T-cell (primary cell): ENCODE measurements at regions not wholly inside any gene's neighbourhood (a gene's known extent, or its start where the extent isn't known, plus 50 kb on each side); places are given as distances from the start of the nearest gene placed in this dataset.

Experiments used
- ATAC-seq, 4 experiments: fragments of 200-7000 bp in 3 of 4; fragments of 150-1000 bp in 1 of 4; cut with Tn5 transposase; replicated peaks in 1 of 4; 1 replicate in 3 of 4; 2 replicates in 1 of 4; pipeline ENCODE4 v1.10.0; 2021; ENCODE audit warnings: moderate library complexity in 3 of 4, mild to moderate bottlenecking in 2 of 4, moderate number of reproducible peaks in 1 of 4
- CTCF ChIA-PET, 2 donors: fragments of 300-600 bp; sonication (Branson Sonifier 250); formaldehyde crosslinking; loops; one replicate each; lab custom pipeline; 2022; ENCODE audit warnings: antibody characterized with exemption in 2 of 2; lab: Charles Lee
- POLR2A ChIA-PET, 2 donors: fragments of 300-600 bp; sonication (Branson Sonifier 250); formaldehyde crosslinking; loops; one replicate each; lab custom pipeline; 2022; ENCODE audit warnings: antibody characterized with exemption in 2 of 2; lab: Charles Lee
- DNase-seq, 35 experiments: peaks; one replicate each; pipeline versions ENCODE4 v3.0.0 to v3.0.0-alpha.2; 2013 to 2023
- H3K27ac ChIP-seq: one replicate; pipeline ENCODE4 v1.5.1; 2013; ENCODE audit warnings: low read length
- H3K27me3 ChIP-seq, 2 experiments: replicated peaks in 1 of 2; 1 replicate in 1 of 2; 2 replicates in 1 of 2; pipeline versions ENCODE4 v1.6.1 to v1.7.0; 2013; ENCODE audit warnings: low read length in 1 of 2, mixed read lengths in 1 of 2; ENCODE audit not compliant: control insufficient read depth in 2 of 2, insufficient read depth in 2 of 2; ENCODE audit errors: extremely low read depth in 1 of 2
- H3K36me3 ChIP-seq, 2 donors: 1 replicate in 1 of 2; 2 replicates in 1 of 2; pipeline versions ENCODE4 v1.6.1 to v1.7.0; 2013; ENCODE audit warnings: low read length in 1 of 2; ENCODE audit not compliant: control insufficient read depth in 2 of 2, insufficient read depth in 1 of 2; ENCODE audit errors: extremely low read depth in 1 of 2
- H3K4me1 ChIP-seq, 2 experiments: 1 replicate in 1 of 2; 2 replicates in 1 of 2; pipeline versions ENCODE4 v1.6.1 to v1.7.0; 2013; ENCODE audit warnings: low read length in 2 of 2, mixed read lengths in 1 of 2; ENCODE audit not compliant: insufficient read depth in 2 of 2, control insufficient read depth in 1 of 2; ENCODE audit errors: extremely low read depth in 1 of 2
- H3K4me3 ChIP-seq, 2 donors: 1 replicate in 1 of 2; 2 replicates in 1 of 2; pipeline versions ENCODE4 v1.5.1 to v1.7.0; 2013; ENCODE audit warnings: mild to moderate bottlenecking in 2 of 2, low read length in 1 of 2, moderate library complexity in 1 of 2; ENCODE audit not compliant: control insufficient read depth in 1 of 2; ENCODE audit errors: extremely low read depth in 1 of 2
- H3K9me3 ChIP-seq: 2 replicates; pipeline ENCODE4 v1.7.0; 2013
- H3K27ac Mint-ChIP-seq, 2 donors: one replicate each; pipeline ENCODE4 v1.8.0; 2020 to 2021; ENCODE audit warnings: mild to moderate bottlenecking in 2 of 2, mixed read lengths in 2 of 2
- H3K27me3 Mint-ChIP-seq, 2 donors: one replicate each; pipeline ENCODE4 v1.8.0; 2021 to 2022; ENCODE audit warnings: mixed read lengths in 2 of 2
- H3K36me3 Mint-ChIP-seq: one replicate; pipeline ENCODE4 v1.8.0; 2021; ENCODE audit warnings: mixed read lengths
- H3K4me1 Mint-ChIP-seq, 3 donors: one replicate each; pipeline ENCODE4 v1.8.0; 2020 to 2022; ENCODE audit warnings: mixed read lengths in 3 of 3, mild to moderate bottlenecking in 1 of 3
- H3K4me3 Mint-ChIP-seq, 3 donors: one replicate each; pipeline ENCODE4 v1.8.0; 2020 to 2022; ENCODE audit warnings: mild to moderate bottlenecking in 3 of 3, mixed read lengths in 3 of 3, moderate library complexity in 3 of 3
- H3K9me3 Mint-ChIP-seq, 3 donors: one replicate each; pipeline ENCODE4 v1.8.0; 2020 to 2022; ENCODE audit warnings: mixed read lengths in 3 of 3
- WGBS: methylation state at CpG from one replicate; pipeline ENCODE4 v1.1.5; 2013; ENCODE audit warnings: missing lambda C conversion rate; ENCODE audit not compliant: insufficient coverage; 5-methylcytosine and 5-hydroxymethylcytosine counted together

DNA sequence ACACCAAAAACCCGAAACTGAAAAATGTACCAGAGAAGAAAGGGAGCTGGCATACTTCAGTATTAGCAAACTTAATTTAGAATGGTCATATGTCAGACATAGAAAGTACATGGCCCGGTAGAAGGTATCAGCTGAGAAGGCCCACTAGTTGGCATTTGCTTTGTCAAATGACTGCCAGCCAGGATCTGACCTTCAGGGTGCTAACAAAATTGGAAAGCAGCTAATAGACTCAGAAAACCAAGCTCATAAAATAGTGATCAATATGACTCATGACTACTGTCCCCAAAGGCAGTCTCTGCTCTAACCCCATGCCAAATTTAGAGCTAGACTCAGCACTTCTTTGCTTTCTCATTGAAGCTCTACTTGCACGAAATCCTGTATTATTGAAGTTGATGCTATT lies 342.7 kb downstream of the PDGFC start:
- Mint-ChIP-seq H3K4me3 (no peak overlapping the region), H3K36me3 (no peaks in the 10 kb centered on the region), H3K4me1 (no peaks in the 10 kb centered on the region), H3K9me3 (peaks cover 11 to 22% (median 19%) of the 10 kb centered on the region in 3 donors), H3K27ac (no peak overlapping the region), H3K27me3 (no peaks in the 10 kb centered on the region)
- 80% methylated on average over 1 of the region's 3 CpGs for WGBS
- H3K27ac ChIP-seq: no peak overlapping the region
- no peaks in the 10 kb centered on the region for H3K27me3 ChIP-seq
- no peak for ATAC-seq
- H3K36me3 ChIP-seq: no peaks in the 10 kb centered on the region
- H3K9me3 ChIP-seq: no peaks in the 10 kb centered on the region
- H3K4me1 ChIP-seq: no peaks in the 10 kb centered on the region
- H3K4me3 ChIP-seq: no peak overlapping the region
- DNase-seq: no peak
- ChIA-PET CTCF (no interaction called here), POLR2A (no interaction called here)

DNA sequence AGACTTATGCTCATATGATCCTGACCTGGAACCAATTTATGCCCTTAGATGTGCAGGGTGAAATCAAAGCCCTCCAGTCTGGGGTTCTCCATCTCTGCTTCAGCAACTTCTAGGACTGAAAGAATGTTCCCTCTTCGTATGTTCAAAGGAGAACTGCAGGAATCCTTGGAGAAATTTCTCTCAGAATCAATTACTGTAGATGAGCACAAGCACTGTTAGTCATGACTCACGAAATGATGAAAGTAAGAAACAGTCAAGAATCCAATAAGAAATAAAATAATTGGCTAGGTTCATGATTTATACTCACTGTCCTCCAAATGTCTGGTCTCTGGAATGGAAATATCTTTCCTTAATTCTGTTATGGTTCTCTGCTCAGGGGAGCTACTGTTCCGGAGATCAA lies 348.2 kb downstream of the PDGFC start:
- POLR2A ChIA-PET: no interaction called here
- Histone ChIP-seq H3K36me3 (no peaks in the 10 kb centered on the region), H3K4me3 (no peak overlapping the region), H3K4me1 (no peaks in the 10 kb centered on the region), H3K27me3 (no peaks in the 10 kb centered on the region), H3K9me3 (no peaks in the 10 kb centered on the region), H3K27ac (no peak overlapping the region)
- Mint-ChIP-seq H3K9me3 (peaks cover 9 to 24% (median 20%) of the 10 kb centered on the region in 3 donors), H3K27ac (no peak overlapping the region), H3K27me3 (no peaks in the 10 kb centered on the region), H3K4me3 (no peak overlapping the region), H3K4me1 (no peaks in the 10 kb centered on the region), H3K36me3 (no peaks in the 10 kb centered on the region)
- ATAC-seq (no peak), DNase-seq (no peak)
- 80% methylated on average over 1 of the region's 3 CpGs for WGBS
- CTCF ChIA-PET: no interaction called here

DNA sequence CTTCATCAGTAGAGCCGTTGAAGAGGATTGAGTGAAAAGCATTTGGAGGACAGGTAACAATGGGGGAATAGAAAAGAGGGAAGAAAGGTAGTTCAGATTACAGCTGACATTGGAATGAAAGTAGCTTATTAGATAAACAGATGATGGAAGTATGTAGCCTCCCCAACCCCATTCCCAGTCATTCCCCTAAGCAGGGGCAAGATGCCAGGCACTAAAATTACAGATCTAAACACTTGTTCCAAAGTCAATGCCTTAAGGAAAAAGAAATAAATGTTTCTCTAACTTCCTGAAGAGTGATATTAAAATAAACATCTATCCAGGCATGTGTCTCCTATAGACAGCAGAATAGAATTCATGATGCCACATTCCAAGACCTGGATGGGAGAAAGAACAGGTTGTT lies 350.8 kb downstream of the PDGFC start:
- no peaks in the 10 kb centered on the region for H3K27me3 Mint-ChIP-seq
- ATAC-seq (no peak), DNase-seq (no peak)
- POLR2A ChIA-PET: no interaction called here
- Histone ChIP-seq H3K27me3 (no peaks in the 10 kb centered on the region), H3K4me1 (no peaks in the 10 kb centered on the region), H3K27ac (no peak overlapping the region), H3K36me3 (no peaks in the 10 kb centered on the region), H3K9me3 (no peaks in the 10 kb centered on the region), H3K4me3 (no peak overlapping the region)
- CTCF ChIA-PET: no interaction called here
- H3K36me3 Mint-ChIP-seq: no peaks in the 10 kb centered on the region
- no peaks in the 10 kb centered on the region for H3K4me1 Mint-ChIP-seq
- peaks cover 4 to 21% (median 15%) of the 10 kb centered on the region in 3 donors for H3K9me3 Mint-ChIP-seq
- H3K27ac Mint-ChIP-seq: no peak overlapping the region
- H3K4me3 Mint-ChIP-seq: no peak overlapping the region
- no CpG with 5 or more reads among the region's 1 CpG for WGBS

DNA sequence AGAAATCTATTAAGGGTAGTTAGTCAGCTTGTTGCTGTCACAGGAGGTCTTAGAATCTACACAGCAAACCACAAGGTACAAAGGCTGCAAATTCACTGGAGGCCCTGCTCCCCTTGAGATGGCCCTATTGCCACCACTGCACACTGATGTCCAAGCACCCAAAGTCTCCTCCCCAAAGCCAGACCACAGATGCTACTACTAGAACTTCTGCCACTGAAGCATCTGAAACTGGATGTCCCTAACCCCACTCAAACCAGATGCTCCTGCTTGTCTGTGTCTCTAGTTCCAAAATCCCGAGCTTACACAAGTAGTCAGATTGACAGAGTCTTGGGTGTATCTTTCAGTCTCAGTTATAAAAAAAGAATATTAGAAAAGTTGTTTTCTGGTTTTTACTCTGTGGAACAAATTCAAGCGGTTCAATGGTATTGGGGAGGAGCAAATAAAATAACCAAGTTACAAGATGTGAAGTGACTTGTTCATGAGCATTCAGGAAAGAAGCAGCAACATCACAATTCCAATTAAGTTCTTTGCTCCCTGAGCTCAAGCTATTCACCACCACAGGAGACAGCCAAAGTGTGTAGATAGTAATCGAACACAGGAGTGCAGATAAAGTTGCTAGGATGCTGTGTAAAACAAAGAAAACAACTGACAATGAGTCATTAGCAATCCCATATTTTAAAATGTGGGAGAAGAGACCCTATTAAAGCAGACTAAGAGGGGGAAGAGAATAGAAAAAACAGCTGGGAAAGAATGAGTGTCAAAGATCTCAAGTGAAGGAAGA lies 352.3 kb downstream of the PDGFC start:
- Histone ChIP-seq H3K9me3 (no peaks in the 10 kb centered on the region), H3K4me1 (no peaks in the 10 kb centered on the region), H3K27ac (no peak overlapping the region), H3K36me3 (no peaks in the 10 kb centered on the region), H3K27me3 (no peaks in the 10 kb centered on the region), H3K4me3 (no peak overlapping the region)
- ChIA-PET CTCF (no interaction called here), POLR2A (no interaction called here)
- no peak overlapping the region for H3K27ac Mint-ChIP-seq
- H3K36me3 Mint-ChIP-seq: no peaks in the 10 kb centered on the region
- no peak overlapping the region for H3K4me3 Mint-ChIP-seq
- ATAC-seq (no peak), DNase-seq (no peak)
- H3K9me3 Mint-ChIP-seq: peaks cover 4 to 21% (median 18%) of the 10 kb centered on the region in 3 donors
- no peaks in the 10 kb centered on the region for H3K27me3 Mint-ChIP-seq
- H3K4me1 Mint-ChIP-seq: no peaks in the 10 kb centered on the region
- no CpG with 5 or more reads among the region's 3 CpGs for WGBS

DNA sequence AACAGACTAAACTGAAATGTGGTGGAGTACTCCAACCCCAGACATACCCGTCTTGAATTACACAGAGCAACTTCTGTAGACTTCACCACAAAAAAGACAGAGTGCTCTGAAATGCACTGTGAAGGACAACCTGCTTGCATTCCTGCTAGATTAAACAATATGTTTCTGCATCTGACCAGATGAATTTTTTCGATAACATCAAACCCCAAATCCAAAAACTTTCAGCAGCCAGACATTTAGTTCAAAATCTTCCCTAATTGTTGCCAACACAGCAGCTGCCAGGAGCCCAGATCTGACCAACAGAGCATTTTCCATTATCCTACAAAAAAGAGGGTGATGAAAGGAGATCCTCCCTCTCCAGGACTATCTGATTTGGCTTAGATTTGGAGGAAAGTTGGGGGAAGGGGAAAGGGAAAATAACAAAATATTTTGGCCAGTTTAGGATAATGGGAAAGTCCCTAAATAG lies 356.5 kb downstream of the PDGFC start:
- no peaks in the 10 kb centered on the region for H3K27me3 ChIP-seq
- H3K36me3 Mint-ChIP-seq: no peaks in the 10 kb centered on the region

DNA sequence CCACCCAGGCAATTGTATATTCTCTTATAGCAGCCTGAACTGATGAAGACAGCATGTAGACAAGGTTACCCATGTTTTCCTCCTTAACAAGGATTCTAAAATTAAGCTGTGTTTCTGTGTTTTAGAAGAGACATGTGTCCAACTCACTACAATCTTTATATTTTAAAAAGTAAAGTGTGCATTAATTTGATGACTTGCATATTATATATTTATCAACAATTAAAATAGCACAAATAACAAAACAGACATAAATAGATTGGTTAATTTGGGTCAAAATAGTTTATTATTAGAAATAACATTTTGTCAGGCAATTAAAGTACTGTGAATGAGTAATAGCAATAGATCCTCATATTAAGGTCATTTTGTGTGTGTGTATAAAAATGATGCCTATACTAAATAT lies 357.1 kb downstream of the PDGFC start:
- H3K27me3 ChIP-seq: no peaks in the 10 kb centered on the region
- CTCF ChIA-PET: no interaction called here
- H3K36me3 ChIP-seq: no peaks in the 10 kb centered on the region
- no peak overlapping the region for H3K27ac Mint-ChIP-seq
- H3K9me3 ChIP-seq: no peaks in the 10 kb centered on the region
- POLR2A ChIA-PET: no interaction called here
- no peak overlapping the region for H3K27ac ChIP-seq
- no peak for DNase-seq
- H3K36me3 Mint-ChIP-seq: no peaks in the 10 kb centered on the region
- H3K4me3 ChIP-seq: no peak overlapping the region
- no peaks in the 10 kb centered on the region for H3K4me1 ChIP-seq
- H3K9me3 Mint-ChIP-seq: peaks cover 2 to 11% (median 11%) of the 10 kb centered on the region in 3 donors
- no peak for ATAC-seq
- H3K4me3 Mint-ChIP-seq: no peak overlapping the region
- H3K27me3 Mint-ChIP-seq: no peaks in the 10 kb centered on the region
- H3K4me1 Mint-ChIP-seq: no peaks in the 10 kb centered on the region

More for the DNA sequence above, 356.5 kb downstream of the PDGFC start:
- no peaks in the 10 kb centered on the region for H3K4me1 ChIP-seq
- Mint-ChIP-seq H3K4me3 (no peak overlapping the region), H3K4me1 (no peaks in the 10 kb centered on the region), H3K27ac (no peak overlapping the region), H3K9me3 (peaks cover 4 to 11% (median 7%) of the 10 kb centered on the region in 3 donors), H3K27me3 (no peaks in the 10 kb centered on the region)
- H3K4me3 ChIP-seq: no peak overlapping the region
- no peak overlapping the region for H3K27ac ChIP-seq
- no peaks in the 10 kb centered on the region for H3K36me3 ChIP-seq
- no peaks in the 10 kb centered on the region for H3K9me3 ChIP-seq
- CTCF ChIA-PET: no interaction called here
- ATAC-seq: no peak
- POLR2A ChIA-PET: no interaction called here
- 88% methylated on average over 1 of the region's 2 CpGs for WGBS
- DNase-seq: no peak
